Suprapubic skin (tissue), 4 donors: ENCODE measurements at regions not wholly inside any gene's neighbourhood (a gene's known extent, or its start where the extent isn't known, plus 50 kb on each side); places are given as distances from the start of the nearest gene placed in this dataset.

Source experiments
- DNase-seq, 2 donors: peaks; one replicate each; pipeline ENCODE4 v3.0.0-alpha.2; 2019; ENCODE audit warnings: low spot score in 2 of 2
- H3K27ac ChIP-seq: fragments of 200-600 bp; sonication (generic); one replicate; pipeline ENCODE4 v1.5.1; 2019
- H3K27me3 ChIP-seq: fragments of 200-600 bp; sonication (generic); one replicate; pipeline ENCODE4 v1.5.1; 2019
- H3K36me3 ChIP-seq: fragments of 200-600 bp; sonication (generic); one replicate; pipeline ENCODE4 v1.5.1; 2019
- H3K4me1 ChIP-seq: fragments of 200-600 bp; sonication (generic); one replicate; pipeline ENCODE4 v1.5.1; 2019
- H3K4me3 ChIP-seq: fragments of 200-600 bp; sonication (generic); one replicate; pipeline ENCODE4 v1.5.1; 2019; ENCODE audit warnings: mild to moderate bottlenecking
- H3K9me3 ChIP-seq: fragments of 200-600 bp; sonication (generic); one replicate; pipeline ENCODE4 v1.5.1; 2019
- EP300 ChIP-seq: sonication (generic); formaldehyde crosslinking; IDR thresholded peaks from one replicate; pipeline ENCODE4 v1.6.1; 2017; ENCODE audit warnings: antibody characterized with exemption
- POLR2A ChIP-seq, 2 donors: fragments of 450-650 bp; IDR thresholded peaks; one replicate each; pipeline ENCODE4 v1.6.1; 2017; ENCODE audit warnings: antibody characterized with exemption in 2 of 2, mild to moderate bottlenecking in 2 of 2, moderate library complexity in 2 of 2
- POLR2AphosphoS5 ChIP-seq, 3 donors: sonication (generic); formaldehyde crosslinking; IDR thresholded peaks; one replicate each; pipeline ENCODE4 v1.6.1; 2017; ENCODE audit warnings: antibody characterized with exemption in 3 of 3
- WGBS: methylation state at CpG from one replicate; pipeline ENCODE4 v1.1.5; 2018; 5-methylcytosine and 5-hydroxymethylcytosine counted together
- TF ChIP-seq, protein P1 (sequence below), 2 donors: fragments of 200-600 bp in 1 of 2; fragments of 450-650 bp in 1 of 2; sonication (generic) in 1 of 2; IDR thresholded peaks; one replicate each; pipeline ENCODE4 v1.5.1; 2016 to 2019; ENCODE audit warnings: antibody characterized with exemption in 2 of 2, mild to moderate bottlenecking in 1 of 2, moderate library complexity in 1 of 2

DNA sequence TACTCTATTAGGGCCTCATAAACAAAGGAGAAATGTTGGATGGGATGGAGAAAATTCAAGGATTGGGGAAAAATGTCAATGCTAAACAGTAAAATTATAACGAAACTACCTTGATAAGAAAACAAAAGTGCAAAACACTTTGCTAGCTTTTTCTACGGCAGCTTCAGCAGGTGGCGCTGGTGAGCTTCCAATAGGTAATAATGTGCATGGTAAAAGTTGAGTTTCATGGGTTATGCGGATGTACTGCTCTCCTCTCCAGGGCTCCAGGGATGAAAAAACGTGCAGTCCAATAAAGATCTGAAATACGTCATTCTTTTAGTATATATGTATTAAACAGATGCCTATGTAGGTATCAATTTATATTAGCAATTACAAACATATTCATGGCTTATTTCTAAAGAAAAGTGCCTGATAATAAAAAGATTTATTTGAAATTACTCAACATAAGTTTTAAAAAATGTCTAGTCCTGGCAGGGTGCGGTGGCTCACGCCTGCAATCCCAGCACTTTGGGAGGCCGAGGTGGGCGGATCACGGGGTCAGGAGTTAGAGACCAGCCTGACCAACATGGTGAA, 239.6 kb downstream of the GRXCR1 start:
- no peaks in the 10 kb centered on the region for H3K9me3 ChIP-seq
- TF ChIP-seq EP300 (no peak), POLR2A (IDR thresholded peaks at IDR 0.05) (no peak), POLR2AphosphoS5 (IDR thresholded peaks at IDR 0.05) (no peak)
- TF ChIP-seq, protein P1, sequence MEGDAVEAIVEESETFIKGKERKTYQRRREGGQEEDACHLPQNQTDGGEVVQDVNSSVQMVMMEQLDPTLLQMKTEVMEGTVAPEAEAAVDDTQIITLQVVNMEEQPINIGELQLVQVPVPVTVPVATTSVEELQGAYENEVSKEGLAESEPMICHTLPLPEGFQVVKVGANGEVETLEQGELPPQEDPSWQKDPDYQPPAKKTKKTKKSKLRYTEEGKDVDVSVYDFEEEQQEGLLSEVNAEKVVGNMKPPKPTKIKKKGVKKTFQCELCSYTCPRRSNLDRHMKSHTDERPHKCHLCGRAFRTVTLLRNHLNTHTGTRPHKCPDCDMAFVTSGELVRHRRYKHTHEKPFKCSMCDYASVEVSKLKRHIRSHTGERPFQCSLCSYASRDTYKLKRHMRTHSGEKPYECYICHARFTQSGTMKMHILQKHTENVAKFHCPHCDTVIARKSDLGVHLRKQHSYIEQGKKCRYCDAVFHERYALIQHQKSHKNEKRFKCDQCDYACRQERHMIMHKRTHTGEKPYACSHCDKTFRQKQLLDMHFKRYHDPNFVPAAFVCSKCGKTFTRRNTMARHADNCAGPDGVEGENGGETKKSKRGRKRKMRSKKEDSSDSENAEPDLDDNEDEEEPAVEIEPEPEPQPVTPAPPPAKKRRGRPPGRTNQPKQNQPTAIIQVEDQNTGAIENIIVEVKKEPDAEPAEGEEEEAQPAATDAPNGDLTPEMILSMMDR (IDR thresholded peaks at IDR 0.05): peak in 1 of 2 donors; percentile 38
- H3K4me3 ChIP-seq: no peak overlapping the region
- H3K4me1 ChIP-seq: no peaks in the 10 kb centered on the region
- 48% methylated on average over 11 of the region's 11 CpGs for whole genome bisulfite sequencing
- H3K27me3 ChIP-seq: no peaks in the 10 kb centered on the region
- H3K36me3 ChIP-seq: no peaks in the 10 kb centered on the region
- no peak for DNase-seq
- no peak overlapping the region for H3K27ac ChIP-seq

DNA sequence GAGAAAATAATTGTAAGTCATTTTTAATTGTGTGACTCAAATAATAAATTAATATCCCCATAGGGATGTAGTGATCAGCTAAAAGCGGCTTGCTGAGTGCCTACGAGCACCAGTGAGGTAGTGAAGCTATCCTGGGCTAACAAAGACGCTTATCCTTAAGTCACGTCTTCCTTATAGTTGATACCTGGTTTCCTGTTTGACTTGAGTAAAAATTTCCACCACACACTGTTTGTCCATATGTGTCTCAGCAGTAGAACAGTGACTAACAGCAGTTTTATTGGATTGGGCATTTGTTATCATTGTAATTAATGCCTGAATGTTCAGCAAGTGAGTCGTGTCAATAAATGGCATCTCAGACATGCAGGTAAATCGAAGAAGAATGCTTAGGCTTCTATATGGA, 241.1 kb downstream of the GRXCR1 start:
- Histone ChIP-seq H3K9me3 (no peaks in the 10 kb centered on the region), H3K4me1 (no peaks in the 10 kb centered on the region), H3K27me3 (no peaks in the 10 kb centered on the region), H3K36me3 (no peaks in the 10 kb centered on the region), H3K4me3 (no peak overlapping the region), H3K27ac (no peak overlapping the region)
- no peak for DNase-seq
- TF ChIP-seq, protein P1 (IDR thresholded peaks at IDR 0.05): no peak
- TF ChIP-seq POLR2A (IDR thresholded peaks at IDR 0.05) (no peak), POLR2AphosphoS5 (IDR thresholded peaks at IDR 0.05) (no peak)
- WGBS: 65% methylated on average over 6 of the region's 6 CpGs

DNA sequence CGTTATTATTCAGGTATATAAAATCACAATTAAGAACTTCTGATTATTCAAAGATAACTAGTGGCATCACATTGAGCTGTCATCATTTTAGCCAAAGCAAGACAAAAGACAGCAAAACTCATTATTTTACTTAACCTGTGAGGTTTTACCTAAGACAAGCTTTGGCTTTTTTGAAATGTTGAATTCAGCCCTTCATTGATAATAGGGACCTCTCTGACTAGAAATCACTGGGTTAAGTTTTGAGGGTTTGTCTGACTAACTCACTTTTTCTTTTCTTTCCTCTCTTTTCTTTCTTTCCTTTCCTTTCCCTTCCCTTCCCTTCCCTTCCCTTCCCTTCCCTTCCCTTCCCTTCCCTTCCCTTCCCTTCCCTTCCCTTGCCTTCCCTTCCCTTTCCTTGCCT, 244.2 kb downstream of the GRXCR1 start:
- TF ChIP-seq POLR2A (IDR thresholded peaks at IDR 0.05): no peak
- no peak for DNase-seq
- 95% methylated on average over 1 of the region's 1 CpG for WGBS

DNA sequence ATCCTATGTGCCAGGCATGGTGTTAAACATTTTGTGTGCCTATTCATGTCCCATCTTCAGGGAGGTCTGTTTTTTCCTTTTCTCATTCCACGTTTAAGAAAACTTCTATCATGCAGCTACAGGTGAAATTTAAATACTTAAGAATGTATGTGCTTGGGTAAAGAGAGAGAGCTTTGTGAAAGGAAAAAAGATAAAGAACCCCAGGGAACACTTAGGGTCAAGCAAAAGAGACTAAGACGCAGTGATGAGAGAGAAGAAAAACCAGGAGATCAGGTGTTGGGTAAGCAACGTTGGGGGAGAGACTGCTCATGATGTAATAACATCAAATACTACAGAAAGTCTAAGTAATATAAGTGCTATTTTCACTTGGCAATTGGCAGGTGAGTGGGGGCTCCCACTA, 253.7 kb downstream of the GRXCR1 start:
- TF ChIP-seq EP300: no peak
- TF ChIP-seq POLR2A (IDR thresholded peaks at IDR 0.05): no peak
- TF ChIP-seq POLR2AphosphoS5 (IDR thresholded peaks at IDR 0.05): no peak
- TF ChIP-seq, protein P1 (IDR thresholded peaks at IDR 0.05): no peak
- no peak for DNase-seq
- Histone ChIP-seq H3K4me3 (no peak overlapping the region), H3K9me3 (peaks cover 3% of the 10 kb centered on the region), H3K4me1 (no peaks in the 10 kb centered on the region), H3K27me3 (no peaks in the 10 kb centered on the region), H3K27ac (no peak overlapping the region), H3K36me3 (no peaks in the 10 kb centered on the region)
- WGBS: 37% methylated on average over 3 of the region's 3 CpGs

More for the DNA sequence above, 244.2 kb downstream of the GRXCR1 start:
- Histone ChIP-seq H3K4me3 (no peak overlapping the region), H3K36me3 (no peaks in the 10 kb centered on the region), H3K27me3 (no peaks in the 10 kb centered on the region), H3K27ac (no peak overlapping the region), H3K4me1 (no peaks in the 10 kb centered on the region), H3K9me3 (no peaks in the 10 kb centered on the region)

DNA sequence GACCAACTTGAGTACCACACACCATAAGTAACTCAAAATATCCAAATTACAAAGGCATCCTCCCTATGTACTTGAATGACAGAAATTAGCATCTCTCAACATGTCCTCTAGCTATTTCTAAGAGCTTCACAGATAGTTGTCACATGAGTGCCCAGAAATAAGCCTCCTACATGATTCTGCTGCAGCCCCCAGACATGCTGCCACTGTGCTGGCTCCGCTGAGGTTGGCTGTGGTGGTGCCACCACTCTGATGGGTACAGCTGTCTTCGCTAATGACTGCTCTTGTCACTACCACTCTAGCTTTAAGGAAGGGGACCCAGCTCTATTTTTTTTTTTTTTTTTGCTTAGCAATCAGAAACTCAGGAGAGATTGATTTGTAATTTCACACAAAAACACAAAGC, 256.0 kb downstream of the GRXCR1 start:
- no peak for DNase-seq
- no peak overlapping the region for H3K27ac ChIP-seq
- no peaks in the 10 kb centered on the region for H3K27me3 ChIP-seq
- no peaks in the 10 kb centered on the region for H3K4me1 ChIP-seq
- 92% methylated on average over 2 of the region's 2 CpGs for WGBS
- H3K4me3 ChIP-seq: no peak overlapping the region
- peaks cover 3% of the 10 kb centered on the region for H3K9me3 ChIP-seq
- TF ChIP-seq POLR2AphosphoS5 (IDR thresholded peaks at IDR 0.05): no peak
- TF ChIP-seq EP300: no peak
- no peaks in the 10 kb centered on the region for H3K36me3 ChIP-seq

DNA sequence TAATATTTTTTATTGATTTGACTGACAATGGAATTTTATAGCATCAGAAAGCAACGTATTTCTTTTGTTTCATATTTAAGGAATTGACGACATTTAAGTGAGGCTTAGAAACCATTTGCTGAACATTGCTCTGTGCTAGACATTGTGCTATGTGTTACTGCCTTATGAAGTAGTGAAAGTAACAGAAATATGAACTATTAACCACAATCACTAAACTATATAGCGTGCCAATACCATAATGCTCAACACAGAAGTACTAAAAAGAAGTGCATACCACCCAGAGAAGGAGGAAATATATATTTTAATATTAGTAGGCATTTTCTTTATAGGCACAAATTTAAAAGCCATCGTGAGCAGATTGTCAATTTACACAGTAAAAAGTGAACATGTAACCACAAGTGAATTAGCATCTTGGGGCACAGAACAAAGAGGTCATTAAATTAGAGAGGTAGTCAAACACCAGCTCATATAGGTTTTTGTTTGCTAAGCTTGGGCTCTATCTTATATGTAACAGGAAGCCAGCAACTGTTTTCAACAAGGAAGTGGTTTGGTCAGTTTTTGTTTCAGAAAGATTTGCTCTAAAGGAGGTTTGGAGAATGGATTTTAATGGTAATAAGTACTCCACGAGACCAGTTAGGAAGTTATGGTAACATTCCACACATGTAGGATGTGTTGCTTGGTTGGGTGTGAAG, 270.7 kb downstream of the GRXCR1 start:
- TF ChIP-seq POLR2A (IDR thresholded peaks at IDR 0.05) (no peak), POLR2AphosphoS5 (IDR thresholded peaks at IDR 0.05) (no peak), EP300 (no peak)
- TF ChIP-seq, protein P1 (IDR thresholded peaks at IDR 0.05): no peak
- Histone ChIP-seq H3K27ac (no peak overlapping the region), H3K4me1 (no peaks in the 10 kb centered on the region), H3K36me3 (no peaks in the 10 kb centered on the region), H3K9me3 (no peaks in the 10 kb centered on the region), H3K4me3 (no peak overlapping the region), H3K27me3 (no peaks in the 10 kb centered on the region)
- DNase-seq: no peak
- 69% methylated on average over 5 of the region's 5 CpGs for WGBS
